CD4-positive, alpha-beta T cell treated with Interleukin-1 beta for 1 hour (primary cell): ENCODE measurements at regions not wholly inside any gene's neighbourhood (a gene's known extent, or its start where the extent isn't known, plus 50 kb on each side); places are given as distances from the start of the nearest gene placed in this dataset.
A peak's percentile ranks its signal among the peaks of the same experiment; 100 is the strongest.
"Not testable (repeated sequence)": the region's sequence is repeated elsewhere in the genome, so short reads cannot be mapped to it uniquely, and the experiment has no call there.

Experiments used
- DNase-seq, 2 donors: peaks; one replicate each; pipeline ENCODE4 v3.0.0-alpha.2; 2020 to 2022

GRCh38 chr21:35982717-35983116 lies 77.6 kb downstream of the SETD4 start:
- DNase-seq, result no peak

- no peak for DNase-seq
Measured at GRCh38 chr21:35981514-35982070, 78.7 kb downstream of the SETD4 start.

- no peak for DNase-seq
Measured at GRCh38 chr21:35980821-35981220, 79.5 kb downstream of the SETD4 start.

GRCh38 chr21:35977860-35978259 lies 82.5 kb downstream of the SETD4 start:
- not testable (repeated sequence) for DNase-seq

- DNase-seq, result no peak
Measured at GRCh38 chr21:35976929-35977328, 83.4 kb downstream of the SETD4 start.

GRCh38 chr21:35976481-35976880 lies 83.8 kb downstream of the SETD4 start:
- DNase-seq, result no peak

- DNase-seq, result no peak
Measured at GRCh38 chr21:35974775-35975174, 85.6 kb downstream of the SETD4 start.

- DNase-seq, result no peak
Measured at GRCh38 chr21:35971824-35972223, 88.5 kb downstream of the SETD4 start.

- DNase-seq, result no peak
Measured at GRCh38 chr21:35969281-35969680, 91.0 kb downstream of the SETD4 start.

GRCh38 chr21:35968564-35968963 lies 91.8 kb downstream of the SETD4 start:
- DNase-seq, result no peak

GRCh38 chr21:35965699-35966098 lies 94.6 kb downstream of the SETD4 start:
- no peak for DNase-seq

GRCh38 chr21:35963920-35964451 lies 96.3 kb downstream of the SETD4 start:
- DNase-seq, result no peak

- no peak for DNase-seq
Measured at GRCh38 chr21:35962917-35963316, 97.4 kb downstream of the SETD4 start.

GRCh38 chr21:35954066-35954465 lies 106.3 kb downstream of the SETD4 start:
- DNase-seq, result no peak

- no peak for DNase-seq
Measured at GRCh38 chr21:35953597-35953996, 106.7 kb downstream of the SETD4 start.

- DNase-seq, result no peak
Measured at GRCh38 chr21:35952651-35953340, 107.5 kb downstream of the SETD4 start.

GRCh38 chr21:35948982-35949381 lies 111.3 kb downstream of the SETD4 start:
- no peak for DNase-seq

GRCh38 chr21:35945089-35945671 lies 115.1 kb downstream of the SETD4 start:
- no peak for DNase-seq

- DNase-seq, result no peak
Measured at GRCh38 chr21:35943752-35944151, 116.6 kb downstream of the SETD4 start.

- peak in 1 of 2 donors; percentile 3 for DNase-seq
Measured at GRCh38 chr21:35942211-35943144, 117.8 kb downstream of the SETD4 start.

- peak; percentile 11 to 18 for DNase-seq
Measured at GRCh38 chr21:35940074-35940927, 120.0 kb downstream of the SETD4 start.

GRCh38 chr21:35938446-35938845 lies 121.9 kb downstream of the SETD4 start:
- DNase-seq, result no peak
